Heart left ventricle (tissue), 13 donors: ENCODE measurements at regions not wholly inside any gene's neighbourhood (a gene's known extent, or its start where the extent isn't known, plus 50 kb on each side); places are given as distances from the start of the nearest gene placed in this dataset.

Experiments
- CTCF ChIP-seq, 12 donors: fragments of 200-600 bp; sonication (generic) in 4 of 12; IDR thresholded peaks; one replicate each; pipeline versions ENCODE4 v1.5.0 to v1.8.0; 2018 to 2022; ENCODE audit warnings: antibody characterized with exemption in 12 of 12, mild to moderate bottlenecking in 5 of 12
- POLR2A ChIP-seq, 2 donors: fragments of 450-650 bp; IDR thresholded peaks; one replicate each; pipeline ENCODE4 v1.6.1; 2017; ENCODE audit warnings: antibody characterized with exemption in 2 of 2, mild to moderate bottlenecking in 2 of 2, moderate library complexity in 2 of 2
- donor health status: ischemic (EF 13 %, LVEDD 7.1; RV severe dilation, severe dysfunction).
- donor health status: DM: no; HTN: yes; CAD: no.
- donor health status: DM: no; HTN: no; CAD: no.
- donor health status: ischemic (EF 25% LVEDD 6.9; RV normal size, moderate dysfunction).
- donor health status: ischemic (EF 25% LVEDD 5.7; RV mildly dilated, moderate dysfunction).
- donor health status: ischemic (EF 35%, LVEDD 5.7; RV mildly dilated, moderate dysfunction).
- donor health status: nonischemic (EF 11% LVEDD 7.7; RV severe dilation, severe dysfunction).
- donor health status: DM: yes; HTN: yes; CAD: no.
- donor health status: PGD.
- donor health status: ischemic (EF 29% LVEDD 5.4; RV normal size, mild dysfunction).
- donor health status: nonischemic (EF 23%, LVEDD 6.1; RV moderate dilation, normal function).

DNA sequence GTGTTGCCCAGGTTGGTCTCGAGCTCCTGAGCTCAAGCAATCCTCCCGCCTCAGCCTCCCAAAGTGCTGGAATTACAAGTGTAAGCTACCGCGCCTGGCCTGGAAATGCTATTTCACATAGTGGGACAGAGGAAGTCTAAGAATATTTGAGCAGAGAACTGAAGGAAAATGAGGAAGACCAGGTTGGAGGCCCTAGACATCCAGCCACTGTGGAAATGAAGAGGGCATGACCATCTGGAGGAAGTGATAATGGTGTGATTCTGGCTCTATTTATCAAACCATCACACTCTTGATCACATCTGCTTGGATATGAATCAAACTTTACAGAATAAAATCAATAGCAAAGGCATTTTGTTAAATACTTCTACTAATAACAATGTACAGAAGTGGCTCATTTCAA is 65.9 kb upstream of the ARHGEF3 start:
- no peak for TF ChIP-seq POLR2A (IDR thresholded peaks at IDR 0.05)
- no peak for TF ChIP-seq CTCF (IDR thresholded peaks at IDR 0.05)
